Breast epithelium (tissue), 4 donors: ENCODE measurements at regions not wholly inside any gene's neighbourhood (a gene's known extent, or its start where the extent isn't known, plus 50 kb on each side); places are given as distances from the start of the nearest gene placed in this dataset.
A peak's percentile ranks its signal among the peaks of the same experiment; 100 is the strongest.

Experiments used
- DNase-seq, 2 donors: peaks; one replicate each; pipeline ENCODE4 v3.0.0-alpha.2; 2019; ENCODE audit warnings: low spot score in 2 of 2
- H3K27ac ChIP-seq, 2 donors: fragments of 200-600 bp; sonication (generic) in 1 of 2; one replicate each; pipeline ENCODE4 v1.5.1; 2016 to 2019; ENCODE audit warnings: mild to moderate bottlenecking in 1 of 2
- H3K27me3 ChIP-seq, 2 donors: fragments of 200-600 bp; sonication (generic) in 1 of 2; one replicate each; pipeline versions ENCODE4 v1.5.1 to v1.6.0; 2017 to 2019; ENCODE audit warnings: control low read depth in 1 of 2, mild to moderate bottlenecking in 1 of 2
- H3K36me3 ChIP-seq: fragments of 200-600 bp; one replicate; pipeline ENCODE4 v1.5.1; 2019
- H3K4me1 ChIP-seq, 2 donors: fragments of 200-600 bp; sonication (generic); one replicate each; pipeline ENCODE4 v1.5.1; 2016 to 2019; ENCODE audit warnings: control low read depth in 1 of 2
- H3K4me3 ChIP-seq, 3 donors: fragments of 200-600 bp; sonication (generic); 1 replicate in 2 of 3; 2 replicates in 1 of 3; pipeline ENCODE4 v1.5.1; 2016 to 2019; ENCODE audit warnings: mild to moderate bottlenecking in 3 of 3, moderate library complexity in 2 of 3
- H3K9me3 ChIP-seq, 2 donors: fragments of 200-600 bp; sonication (generic) in 1 of 2; one replicate each; pipeline ENCODE4 v1.5.1; 2016 to 2019; ENCODE audit warnings: control low read depth in 1 of 2
- POLR2A ChIP-seq: fragments of 450-650 bp; IDR thresholded peaks from one replicate; pipeline ENCODE4 v1.6.1; 2016; ENCODE audit warnings: antibody characterized with exemption, mild to moderate bottlenecking, moderate library complexity
- POLR2AphosphoS5 ChIP-seq, 3 donors: sonication (generic); formaldehyde crosslinking; IDR thresholded peaks; one replicate each; pipeline ENCODE4 v1.6.1; 2017; ENCODE audit warnings: antibody characterized with exemption in 3 of 3
- intact Hi-C: fragments of 100-400 bp; cut with DNase I; formaldehyde crosslinking; loops from one replicate; pipeline ENCODE4 v1.15.1; 2023; ENCODE audit warnings: low total_unique reads
- TF ChIP-seq, protein P1 (sequence below), 3 donors: fragments of 450-650 bp; IDR thresholded peaks; one replicate each; pipeline ENCODE4 v1.5.1; 2016 to 2017; ENCODE audit warnings: antibody characterized with exemption in 3 of 3, mild to moderate bottlenecking in 3 of 3, moderate library complexity in 3 of 3

DNA sequence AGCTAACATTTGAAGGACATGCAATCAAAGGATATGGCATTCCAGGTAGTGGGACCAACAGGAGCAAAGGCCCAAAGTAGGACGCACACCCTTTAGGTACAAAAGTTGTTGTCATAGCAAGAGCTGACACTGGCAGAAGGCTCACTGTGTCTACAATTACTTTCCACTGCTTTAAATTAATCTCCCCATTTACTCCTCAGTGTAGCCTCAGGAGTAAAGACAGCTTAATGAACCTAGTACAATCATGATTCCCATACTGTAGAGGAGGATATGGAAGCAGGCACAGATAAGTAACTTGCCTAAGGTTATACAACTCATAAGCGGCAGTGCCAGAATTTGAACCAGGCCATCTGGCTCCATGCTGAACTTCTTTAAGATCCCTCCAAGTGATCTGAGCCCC lies 212.9 kb upstream of the SFSWAP start:
- H3K27ac ChIP-seq = no peak overlapping the region
- H3K4me3 ChIP-seq = no peak overlapping the region
- TF ChIP-seq POLR2AphosphoS5 (IDR thresholded peaks at IDR 0.05) (no peak), POLR2A (no peak)
- TF ChIP-seq, protein P1, sequence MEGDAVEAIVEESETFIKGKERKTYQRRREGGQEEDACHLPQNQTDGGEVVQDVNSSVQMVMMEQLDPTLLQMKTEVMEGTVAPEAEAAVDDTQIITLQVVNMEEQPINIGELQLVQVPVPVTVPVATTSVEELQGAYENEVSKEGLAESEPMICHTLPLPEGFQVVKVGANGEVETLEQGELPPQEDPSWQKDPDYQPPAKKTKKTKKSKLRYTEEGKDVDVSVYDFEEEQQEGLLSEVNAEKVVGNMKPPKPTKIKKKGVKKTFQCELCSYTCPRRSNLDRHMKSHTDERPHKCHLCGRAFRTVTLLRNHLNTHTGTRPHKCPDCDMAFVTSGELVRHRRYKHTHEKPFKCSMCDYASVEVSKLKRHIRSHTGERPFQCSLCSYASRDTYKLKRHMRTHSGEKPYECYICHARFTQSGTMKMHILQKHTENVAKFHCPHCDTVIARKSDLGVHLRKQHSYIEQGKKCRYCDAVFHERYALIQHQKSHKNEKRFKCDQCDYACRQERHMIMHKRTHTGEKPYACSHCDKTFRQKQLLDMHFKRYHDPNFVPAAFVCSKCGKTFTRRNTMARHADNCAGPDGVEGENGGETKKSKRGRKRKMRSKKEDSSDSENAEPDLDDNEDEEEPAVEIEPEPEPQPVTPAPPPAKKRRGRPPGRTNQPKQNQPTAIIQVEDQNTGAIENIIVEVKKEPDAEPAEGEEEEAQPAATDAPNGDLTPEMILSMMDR (IDR thresholded peaks at IDR 0.05) = no peak
- no peaks in the 10 kb centered on the region for H3K9me3 ChIP-seq
- H3K27me3 ChIP-seq = peaks cover 0 to 20% of the 10 kb centered on the region in 2 donors
- H3K36me3 ChIP-seq = no peaks in the 10 kb centered on the region
- H3K4me1 ChIP-seq = no peaks in the 10 kb centered on the region
- DNase-seq = no peak
- intact Hi-C loops = no loop called here

DNA sequence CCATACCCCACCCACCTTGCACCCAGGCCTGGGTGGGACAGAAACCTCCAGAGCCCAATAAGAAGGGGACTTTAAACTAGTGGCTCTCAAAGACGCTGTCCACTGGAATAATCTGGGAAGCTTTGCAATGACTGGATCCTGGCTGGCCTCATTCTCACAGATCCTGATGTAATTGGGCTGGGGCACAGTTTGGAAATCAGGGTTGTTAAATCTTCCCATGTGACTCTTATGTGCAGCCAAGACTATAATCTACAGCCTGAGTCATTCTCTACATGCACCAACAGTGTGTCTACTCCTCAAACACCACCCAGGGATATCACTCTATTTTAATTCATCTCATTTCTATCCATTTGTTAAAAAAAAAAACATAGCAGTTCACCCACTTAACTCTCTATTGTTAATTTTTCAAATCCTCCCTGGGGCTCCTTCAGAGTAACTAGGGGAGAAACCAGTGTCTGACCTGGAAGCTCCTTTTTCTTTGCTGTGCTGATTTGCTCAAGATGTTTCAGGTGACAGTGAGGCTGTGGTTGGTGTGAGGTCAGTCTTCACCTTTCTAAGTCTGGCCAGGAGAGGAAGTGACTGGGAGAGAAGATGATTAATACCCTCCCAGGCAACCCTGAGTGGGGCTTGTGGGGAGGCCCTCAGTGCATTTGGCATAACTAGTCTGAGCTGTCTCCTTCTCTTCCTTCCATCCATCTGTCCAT lies 211.6 kb upstream of the SFSWAP start:
- DNase-seq = no peak
- Histone ChIP-seq H3K4me1 (no peaks in the 10 kb centered on the region), H3K27ac (no peak overlapping the region), H3K27me3 (peaks cover 0 to 8% of the 10 kb centered on the region in 2 donors), H3K4me3 (no peak overlapping the region), H3K9me3 (no peaks in the 10 kb centered on the region), H3K36me3 (no peaks in the 10 kb centered on the region)
- intact Hi-C loops = no loop called here
- TF ChIP-seq, protein P1 (IDR thresholded peaks at IDR 0.05) = no peak
- TF ChIP-seq POLR2A (no peak), POLR2AphosphoS5 (IDR thresholded peaks at IDR 0.05) (no peak)

DNA sequence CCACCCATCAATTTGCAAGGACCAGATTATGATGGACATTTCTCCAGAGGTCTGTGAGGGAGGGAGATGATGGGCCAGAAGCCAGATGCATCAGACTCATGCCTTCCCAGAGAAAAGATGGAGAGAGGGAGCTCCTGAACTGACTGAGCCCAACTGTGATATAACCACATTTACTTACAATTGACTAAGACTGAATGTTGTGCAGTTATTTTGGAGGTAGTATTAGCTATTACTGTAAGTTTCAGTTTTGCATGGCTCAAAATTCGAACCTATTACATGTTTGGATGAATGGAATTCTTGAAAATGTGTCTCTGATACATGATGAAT lies 211.1 kb upstream of the SFSWAP start:
- no peak overlapping the region for H3K27ac ChIP-seq

DNA sequence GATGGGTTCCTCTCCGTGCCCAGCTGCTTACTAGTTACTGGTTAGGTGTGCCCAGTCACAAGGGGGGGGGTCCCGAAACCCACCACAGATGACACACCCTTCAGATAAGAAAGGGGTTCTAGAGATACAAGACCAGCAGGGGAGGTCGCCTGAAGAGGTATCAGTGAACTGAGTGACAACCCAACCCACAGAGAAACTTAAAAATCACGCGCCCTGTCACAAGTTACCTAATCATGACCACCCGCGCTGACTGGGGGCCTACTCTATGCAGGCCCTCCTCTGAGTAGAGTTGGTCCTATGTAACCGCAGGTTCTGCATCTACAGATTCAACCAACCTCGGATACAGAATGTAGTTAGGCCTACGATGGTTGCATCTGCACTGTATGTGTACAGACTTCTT lies 210.3 kb upstream of the SFSWAP start:
- TF ChIP-seq, protein P1 (IDR thresholded peaks at IDR 0.05) = no peak
- TF ChIP-seq POLR2A (no peak), POLR2AphosphoS5 (IDR thresholded peaks at IDR 0.05) (no peak)
- H3K27me3 ChIP-seq = no peaks in the 10 kb centered on the region
- H3K4me1 ChIP-seq = no peaks in the 10 kb centered on the region
- H3K9me3 ChIP-seq = no peaks in the 10 kb centered on the region
- no peak for DNase-seq
- intact Hi-C loops = no loop called here
- H3K36me3 ChIP-seq = no peaks in the 10 kb centered on the region
- no peak overlapping the region for H3K4me3 ChIP-seq
- H3K27ac ChIP-seq = no peak overlapping the region

More for the DNA sequence above, 211.1 kb upstream of the SFSWAP start:
- intact Hi-C loops = no loop called here
- H3K36me3 ChIP-seq = no peaks in the 10 kb centered on the region
- TF ChIP-seq, protein P1 (IDR thresholded peaks at IDR 0.05) = no peak
- TF ChIP-seq POLR2AphosphoS5 (IDR thresholded peaks at IDR 0.05) (no peak), POLR2A (no peak)
- no peaks in the 10 kb centered on the region for H3K9me3 ChIP-seq
- no peak overlapping the region for H3K4me3 ChIP-seq
- DNase-seq = no peak
- no peaks in the 10 kb centered on the region for H3K4me1 ChIP-seq
- peaks cover 0 to 2% of the 10 kb centered on the region in 2 donors for H3K27me3 ChIP-seq

DNA sequence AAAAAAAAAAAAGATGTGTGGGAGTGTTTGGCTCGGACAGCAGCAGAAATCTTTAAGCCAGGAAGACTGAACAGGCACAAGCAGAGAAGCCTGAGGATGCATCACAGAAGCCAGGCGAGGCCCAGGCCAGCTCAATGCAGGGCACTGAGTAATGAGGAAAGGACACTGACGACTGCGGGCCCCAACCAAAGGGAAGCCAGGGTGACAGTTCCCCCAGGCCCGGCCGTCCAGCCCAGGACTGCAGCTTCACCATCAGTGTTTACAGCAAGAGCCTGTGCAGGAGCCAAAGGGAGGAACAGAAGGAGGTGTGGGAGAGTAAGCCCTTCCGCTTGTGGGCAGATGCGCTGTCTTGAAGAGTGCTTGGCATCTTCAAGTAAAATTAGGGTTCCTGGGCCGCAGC lies 205.3 kb upstream of the SFSWAP start:
- Histone ChIP-seq H3K9me3 (no peaks in the 10 kb centered on the region), H3K36me3 (no peaks in the 10 kb centered on the region), H3K27ac (no peak overlapping the region), H3K4me3 (no peak overlapping the region), H3K27me3 (peaks cover 0 to 4% of the 10 kb centered on the region in 2 donors), H3K4me1 (no peaks in the 10 kb centered on the region)
- peak in 1 of 2 donors; percentile 10 for DNase-seq
- TF ChIP-seq, protein P1 (IDR thresholded peaks at IDR 0.05) = no peak
- TF ChIP-seq POLR2A (no peak), POLR2AphosphoS5 (IDR thresholded peaks at IDR 0.05) (no peak)
- intact Hi-C loops = no loop called here
